ENCODE measurements at regions not wholly inside any gene's neighbourhood (a gene's known extent, or its start where the extent isn't known, plus 50 kb on each side); places are given as distances from the start of the nearest gene placed in this dataset.

- Mint-ChIP-seq H3K27ac (ENCODE audit: unreplicated experiment) (no peak overlapping the region), H3K9me3 (ENCODE audit: unreplicated experiment) (no peaks in the 10 kb centered on the region), H3K4me3 (ENCODE audit: unreplicated experiment) (no peak overlapping the region), H3K36me3 (ENCODE audit: insufficient read depth, unreplicated experiment) (peaks cover 20% of the 10 kb centered on the region), H3K4me1 (ENCODE audit: low read depth, unreplicated experiment) (peaks cover 30% of the 10 kb centered on the region), H3K27me3 (ENCODE audit: insufficient read depth, unreplicated experiment) (no peaks in the 10 kb centered on the region)
- CTCF ChIA-PET = interaction anchor here (0.7 kb wide), 3 partner anchors 102 to 1283 kb away, joined by 3 to 4 read pairs (median 4); no protein-coding TSS in a partner anchor
- intact Hi-C loops (cut with micrococcal nuclease; ENCODE audit: unreplicated experiment) = no loop called here
- H3K36me3 ChIP-seq (ENCODE audit: control insufficient read depth, insufficient read depth, low read length) = no peaks in the 10 kb centered on the region
- no peaks in the 10 kb centered on the region for H3K9me3 ChIP-seq
- H3K27me3 ChIP-seq (replicated peaks; ENCODE audit: control insufficient read depth, insufficient read depth, low read length) = no peaks in the 10 kb centered on the region
- peaks cover 38% of the 10 kb centered on the region for H3K4me1 ChIP-seq
- BruUV-seq (replicated peaks) = no TSS peak
- DNase-seq = no peak
- no peak overlapping the region for H3K4me3 ChIP-seq (ENCODE audit: low read depth, low read length)
- POLR2A ChIA-PET = no interaction called here
- no peak for TF ChIP-seq CTCF (IDR thresholded peaks at IDR 0.05; ENCODE audit: insufficient read depth in 1 of 2, low read depth in 1 of 2, low read length in 1 of 2, severe bottlenecking in 1 of 2, unreplicated experiment in 1 of 2)
Observed at GRCh38 chr10:29732918-29733317, 98.1 kb upstream of the SVIL start.

GRCh38 chr10:29731760-29732159 lies 97.0 kb upstream of the SVIL start:
- H3K4me3 Mint-ChIP-seq (ENCODE audit: unreplicated experiment) = no peak overlapping the region
- intact Hi-C loops (cut with micrococcal nuclease; ENCODE audit: unreplicated experiment) = no loop called here
- BruUV-seq (replicated peaks) = no TSS peak
- no peaks in the 10 kb centered on the region for H3K9me3 Mint-ChIP-seq (ENCODE audit: unreplicated experiment)
- H3K27me3 Mint-ChIP-seq (ENCODE audit: insufficient read depth, unreplicated experiment) = no peaks in the 10 kb centered on the region
- H3K4me1 Mint-ChIP-seq (ENCODE audit: low read depth, unreplicated experiment) = peaks cover 20% of the 10 kb centered on the region
- POLR2A ChIA-PET = no interaction called here
- no peaks in the 10 kb centered on the region for H3K27me3 ChIP-seq (replicated peaks; ENCODE audit: control insufficient read depth, insufficient read depth, low read length)
- DNase-seq = no peak
- TF ChIP-seq CTCF (IDR thresholded peaks at IDR 0.05; ENCODE audit: insufficient read depth in 1 of 2, low read depth in 1 of 2, low read length in 1 of 2, severe bottlenecking in 1 of 2, unreplicated experiment in 1 of 2) = no peak
- no peaks in the 10 kb centered on the region for H3K36me3 ChIP-seq (ENCODE audit: control insufficient read depth, insufficient read depth, low read length)
- no peak overlapping the region for H3K4me3 ChIP-seq (ENCODE audit: low read depth, low read length)
- peaks cover 29% of the 10 kb centered on the region for H3K4me1 ChIP-seq
- H3K36me3 Mint-ChIP-seq (ENCODE audit: insufficient read depth, unreplicated experiment) = peaks cover 20% of the 10 kb centered on the region
- CTCF ChIA-PET = no interaction called here
- no peaks in the 10 kb centered on the region for H3K9me3 ChIP-seq
- H3K27ac Mint-ChIP-seq (ENCODE audit: unreplicated experiment) = no peak overlapping the region

- Mint-ChIP-seq H3K9me3 (ENCODE audit: unreplicated experiment) (no peaks in the 10 kb centered on the region), H3K27me3 (ENCODE audit: insufficient read depth, unreplicated experiment) (no peaks in the 10 kb centered on the region), H3K4me1 (ENCODE audit: low read depth, unreplicated experiment) (peaks cover 20% of the 10 kb centered on the region), H3K27ac (ENCODE audit: unreplicated experiment) (no peak overlapping the region), H3K4me3 (ENCODE audit: unreplicated experiment) (no peak overlapping the region), H3K36me3 (ENCODE audit: insufficient read depth, unreplicated experiment) (peaks cover 17% of the 10 kb centered on the region)
- intact Hi-C loops (cut with micrococcal nuclease; ENCODE audit: unreplicated experiment) = no loop called here
- POLR2A ChIA-PET = no interaction called here
- H3K9me3 ChIP-seq = no peaks in the 10 kb centered on the region
- no peak for TF ChIP-seq CTCF (IDR thresholded peaks at IDR 0.05; ENCODE audit: insufficient read depth in 1 of 2, low read depth in 1 of 2, low read length in 1 of 2, severe bottlenecking in 1 of 2, unreplicated experiment in 1 of 2)
- no peak for DNase-seq
- CTCF ChIA-PET = no interaction called here
- H3K36me3 ChIP-seq (ENCODE audit: control insufficient read depth, insufficient read depth, low read length) = no peaks in the 10 kb centered on the region
- no peak overlapping the region for H3K4me3 ChIP-seq (ENCODE audit: low read depth, low read length)
- no peaks in the 10 kb centered on the region for H3K27me3 ChIP-seq (replicated peaks; ENCODE audit: control insufficient read depth, insufficient read depth, low read length)
- H3K4me1 ChIP-seq = peaks cover 34% of the 10 kb centered on the region
- no TSS peak for BruUV-seq (replicated peaks)
Observed at GRCh38 chr10:29730969-29731368, 96.2 kb upstream of the SVIL start.

Data from Caco-2 (cell line).